T47D (cell line): ENCODE measurements at regions not wholly inside any gene's neighbourhood (a gene's known extent, or its start where the extent isn't known, plus 50 kb on each side); places are given as distances from the start of the nearest gene placed in this dataset.
"Not testable (repeated sequence)": the region's sequence is repeated elsewhere in the genome, so short reads cannot be mapped to it uniquely, and the experiment has no call there.

Experiments used
- DNase-seq, 2 experiments: peaks; one replicate each; pipeline versions ENCODE4 v3.0.0 to v3.0.0-alpha.2; 2011 to 2012; ENCODE audit warnings: low read depth in 1 of 2, low spot score in 1 of 2
- JUND ChIP-seq: IDR thresholded peaks from 2 replicates; pipeline ENCODE4 v1.6.1; 2012; ENCODE audit warnings: low read depth
- in situ Hi-C: cut with HindIII; loops from 2 replicates; pipeline ENCODE4 v1.10.0; 2016; ENCODE audit warnings: low sequenced_read_pairs, low pct_unique_long_range_greater_than_20kb

DNA sequence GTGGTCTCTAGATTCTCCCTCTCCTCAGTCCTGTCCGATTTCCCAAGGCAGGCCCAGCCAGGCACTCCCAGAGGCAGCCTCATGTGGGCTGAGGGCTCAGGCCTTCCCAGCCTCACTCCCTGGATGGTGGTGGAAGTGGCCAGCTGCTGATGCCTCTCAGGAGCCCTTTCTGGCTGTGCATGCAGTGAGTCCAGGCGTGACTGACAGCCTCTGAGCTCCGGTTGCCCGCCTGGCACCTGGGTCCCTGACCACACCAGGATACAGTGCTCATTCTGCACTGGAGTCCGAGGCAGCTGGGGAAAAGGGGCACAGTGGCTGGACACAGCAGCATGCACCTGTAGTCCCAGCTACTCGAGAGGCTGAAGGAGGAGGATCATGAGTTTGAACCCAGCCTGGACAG lies 132.6 kb downstream of the CUL2 start:
- TF ChIP-seq JUND: no peak
- no peak for DNase-seq
- in situ Hi-C loops: no loop called here

DNA sequence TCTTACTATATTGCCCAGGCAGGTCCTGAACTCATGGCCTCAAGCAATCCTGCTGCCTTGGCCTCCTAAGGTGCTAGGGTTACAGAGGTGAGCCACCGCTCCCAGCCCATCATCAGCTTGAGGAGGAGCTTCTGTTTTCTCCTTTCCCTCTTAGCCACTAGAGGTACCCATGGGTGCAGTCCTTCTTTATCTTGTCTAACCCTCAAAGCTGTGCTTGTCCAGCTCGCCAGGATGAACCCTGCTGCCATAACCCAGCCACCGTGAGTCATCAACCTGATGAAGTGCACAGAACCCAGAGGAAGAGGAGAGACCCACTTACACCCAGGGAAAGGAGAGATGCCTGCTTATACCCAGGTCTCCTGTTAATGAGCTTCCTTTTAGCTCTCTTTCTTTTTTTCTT lies 133.4 kb downstream of the CUL2 start:
- in situ Hi-C loops: no loop called here
- no peak for DNase-seq
- no peak for TF ChIP-seq JUND

DNA sequence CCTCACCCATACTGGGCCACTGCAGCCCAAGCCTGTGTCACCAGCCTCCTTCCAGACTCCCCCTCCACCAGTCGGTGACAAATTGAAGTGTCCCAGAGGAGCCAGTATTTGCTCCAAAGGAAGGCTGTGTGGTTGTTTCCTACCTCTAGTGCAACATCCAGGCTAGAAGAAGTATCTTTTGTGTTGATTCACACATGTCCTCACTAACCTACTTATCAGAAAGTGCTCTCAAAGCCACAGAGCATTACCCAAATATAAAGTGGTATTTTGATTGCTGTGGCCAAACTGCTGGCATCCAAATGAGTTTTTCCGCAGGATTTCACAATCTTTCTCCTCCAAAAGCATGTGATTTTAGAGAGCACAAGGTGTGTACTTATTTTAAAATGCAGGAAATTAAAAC lies 134.8 kb downstream of the CUL2 start:
- in situ Hi-C loops: no loop called here
- no peak for DNase-seq
- no peak for TF ChIP-seq JUND

DNA sequence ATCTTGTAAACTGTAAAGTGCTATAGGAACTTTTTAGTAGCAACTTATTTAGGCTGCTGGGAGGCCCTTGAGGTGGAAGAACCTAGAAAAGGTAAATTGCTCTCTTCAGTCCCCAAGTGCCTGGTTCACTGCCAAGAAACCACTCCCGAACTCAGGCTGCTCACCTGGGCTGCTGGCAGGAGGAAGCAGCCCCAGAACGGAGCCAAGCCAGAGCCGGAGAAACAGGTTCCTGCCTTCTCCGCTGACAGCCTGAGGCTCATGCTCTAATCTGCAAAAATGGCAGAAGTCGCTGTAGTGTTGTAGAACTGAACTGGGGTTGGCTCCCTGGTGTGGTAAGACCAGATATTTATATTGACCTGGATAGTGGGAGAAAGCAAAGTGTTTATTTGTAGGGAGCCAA lies 136.0 kb downstream of the CUL2 start:
- peak in 1 of 2 experiments; percentile 93 for DNase-seq
- TF ChIP-seq JUND: 0 out of 2 replicates have a peak, but pooled peaks have one; percentile 41
- in situ Hi-C loops: no loop called here

DNA sequence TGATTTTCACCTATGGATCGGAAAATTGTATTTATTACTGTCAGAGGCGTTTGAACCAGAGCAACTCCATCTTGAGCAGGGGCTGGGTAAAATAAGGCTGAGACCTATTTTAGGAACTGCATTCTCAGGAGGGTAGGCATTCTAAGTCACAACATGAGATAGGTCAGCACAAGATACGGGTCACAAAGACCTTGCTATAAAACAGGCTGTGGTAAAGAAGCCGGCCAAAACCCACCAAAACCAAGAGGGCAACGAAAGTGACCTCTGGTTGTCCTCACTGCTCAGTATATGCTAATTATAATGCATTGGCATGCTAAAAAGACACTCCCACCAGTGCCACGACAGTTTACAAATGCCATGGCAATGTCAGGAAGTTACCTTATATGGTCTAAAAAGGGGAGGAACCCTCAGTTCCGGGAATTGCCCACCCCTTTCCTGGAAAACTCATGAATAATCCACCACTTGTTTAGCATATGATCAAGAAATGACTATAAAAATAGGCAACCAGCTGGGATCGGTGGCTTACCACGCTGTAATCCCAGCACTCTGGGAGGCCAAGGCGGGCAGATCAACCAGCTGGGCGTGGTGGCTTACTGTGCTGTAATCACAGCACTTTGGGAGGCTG lies 136.3 kb upstream of the PARD3 start:
- in situ Hi-C loops, DNase-seq: not testable (repeated sequence)

DNA sequence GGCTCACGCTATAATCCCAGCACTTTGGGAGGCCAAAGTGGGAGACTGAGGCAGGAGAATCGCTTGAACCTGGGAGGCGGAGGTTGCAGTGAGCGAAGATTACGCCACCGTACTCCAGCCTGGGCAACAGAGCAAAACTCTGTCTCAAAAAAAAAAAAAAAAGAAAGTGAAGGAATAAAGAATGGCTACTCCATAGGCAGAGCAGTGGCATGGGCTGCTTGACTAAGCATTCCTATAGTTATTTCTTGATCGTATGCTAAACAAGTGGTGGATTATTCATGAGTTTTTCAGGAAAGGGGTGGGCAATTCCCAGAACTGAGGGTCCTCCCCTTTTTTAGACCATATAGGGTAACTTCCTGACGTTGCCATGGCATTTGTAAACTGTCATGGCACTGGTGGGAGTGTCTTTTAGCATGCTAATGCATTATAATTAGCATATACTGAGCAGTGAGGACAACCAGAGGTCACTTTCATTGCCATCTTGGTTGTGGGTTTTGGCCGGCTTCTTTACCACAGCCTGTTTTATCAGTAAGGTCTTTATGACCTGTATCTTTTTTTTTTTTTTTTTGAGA lies 130.9 kb upstream of the PARD3 start:
- in situ Hi-C loops, DNase-seq: not testable (repeated sequence)

DNA sequence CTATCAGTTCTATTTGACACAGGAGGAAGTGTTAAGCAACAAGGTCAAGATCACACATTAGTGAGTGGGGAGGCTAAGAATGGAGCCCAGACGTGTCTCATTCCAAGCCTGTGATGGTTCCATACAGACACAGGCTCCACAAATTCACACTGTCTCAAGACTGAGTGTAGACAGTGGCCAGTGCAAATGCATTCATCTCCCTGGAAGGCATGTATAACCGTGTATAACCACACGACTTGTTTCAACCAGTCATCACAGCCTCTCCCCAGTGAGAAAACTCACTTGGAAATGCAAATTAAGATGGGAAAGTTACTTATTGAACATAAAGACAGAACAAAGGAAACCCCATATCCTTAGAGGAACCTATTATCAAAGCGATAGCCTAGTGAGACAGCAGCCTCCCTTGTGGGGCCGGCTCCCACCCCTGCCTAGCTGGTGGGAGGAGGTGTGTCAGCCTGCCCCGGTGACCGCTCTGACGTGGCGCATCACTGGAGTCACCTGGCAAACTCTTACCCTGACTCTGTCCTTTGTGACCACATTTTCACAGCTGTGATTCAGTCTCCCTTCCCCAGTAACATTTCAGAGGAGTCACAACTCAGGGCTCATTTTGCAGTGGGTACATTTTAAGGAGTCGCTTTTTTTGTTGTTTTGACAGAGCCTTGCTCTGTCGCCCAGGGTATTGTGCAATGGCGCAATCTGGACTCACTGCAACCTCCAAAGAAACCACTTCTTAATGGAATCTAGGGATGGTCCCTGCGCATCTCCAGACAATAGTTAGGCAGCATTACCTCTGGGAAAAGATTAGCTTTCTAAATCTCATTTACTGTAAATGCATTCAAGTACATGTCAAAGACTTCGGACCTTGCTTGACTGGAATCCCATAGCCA lies 126.6 kb upstream of the PARD3 start:
- no peak for TF ChIP-seq JUND
- in situ Hi-C loops: no loop called here
- DNase-seq: no peak

DNA sequence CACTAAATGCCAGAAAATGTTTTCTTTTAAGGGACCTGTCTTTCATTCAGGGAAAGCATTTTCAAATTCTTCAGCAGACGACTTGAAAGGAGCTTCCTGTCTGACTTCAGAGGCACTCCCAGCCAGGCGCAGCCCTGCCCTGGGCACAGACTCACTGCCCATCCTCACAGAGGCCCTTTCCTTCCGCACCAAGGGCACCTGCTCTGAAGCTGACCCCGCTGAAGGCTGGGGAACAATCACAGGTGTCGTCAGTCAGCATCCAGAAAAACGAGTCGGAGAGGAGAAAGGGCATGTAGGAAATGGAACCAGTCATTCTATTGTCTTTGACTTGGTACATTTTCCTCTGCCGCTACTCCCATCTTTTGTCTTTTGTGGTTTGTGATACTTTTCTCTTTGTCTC lies 125.3 kb upstream of the PARD3 start:
- peak in 1 of 2 experiments; percentile 16 for DNase-seq
- TF ChIP-seq JUND: no peak
- in situ Hi-C loops: no loop called here

DNA sequence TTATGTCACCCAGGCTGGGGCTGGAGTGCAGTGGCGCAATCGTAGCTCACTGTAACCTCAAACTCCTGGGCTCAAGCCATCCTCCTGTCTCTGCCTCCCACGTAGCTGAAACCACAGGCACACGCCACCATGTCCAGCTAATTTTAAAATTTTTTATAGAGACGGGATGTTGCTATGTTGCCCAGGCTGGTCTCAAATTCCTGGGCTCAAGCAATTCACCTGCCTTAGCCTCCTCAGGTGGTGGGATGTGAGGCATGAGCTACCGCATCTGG lies 123.2 kb upstream of the PARD3 start:
- no peak for TF ChIP-seq JUND
- in situ Hi-C loops: no loop called here
- no peak for DNase-seq

DNA sequence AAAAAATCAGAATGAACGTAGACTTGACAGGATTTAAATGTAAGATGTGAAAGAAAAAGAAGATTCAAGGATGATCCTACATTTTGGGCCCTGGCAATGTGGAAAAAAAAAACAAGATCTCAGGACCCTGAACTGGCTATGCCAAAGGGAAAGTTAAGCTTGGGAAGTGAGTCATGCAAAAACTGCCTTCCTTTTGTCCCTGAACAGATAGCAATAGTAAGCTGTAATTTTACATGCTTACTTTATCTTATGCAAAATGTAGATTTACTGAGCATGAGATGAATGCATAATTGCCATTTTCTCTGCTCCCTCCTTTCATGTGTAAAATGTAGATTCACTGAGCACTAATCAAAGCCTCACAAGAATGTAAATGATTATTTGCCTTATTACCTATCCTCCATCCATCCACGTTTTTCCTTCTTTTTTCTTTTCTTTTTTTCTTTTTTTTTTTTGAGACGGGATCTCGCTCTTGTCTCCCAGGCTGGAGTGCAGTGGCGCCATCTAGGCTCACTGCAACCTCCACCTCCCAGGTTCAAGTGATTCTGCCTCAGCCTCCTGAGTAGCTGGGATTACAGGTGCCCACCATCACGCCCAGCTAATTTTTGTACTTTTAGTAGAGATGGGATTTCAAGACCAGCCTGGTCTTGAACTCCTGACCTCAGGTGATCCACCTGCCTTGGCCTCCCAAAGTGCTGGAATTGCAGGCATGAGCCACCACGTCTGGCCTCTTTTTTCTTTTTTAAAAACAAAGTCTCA lies 122.7 kb upstream of the PARD3 start:
- DNase-seq, in situ Hi-C loops: not testable (repeated sequence)

DNA sequence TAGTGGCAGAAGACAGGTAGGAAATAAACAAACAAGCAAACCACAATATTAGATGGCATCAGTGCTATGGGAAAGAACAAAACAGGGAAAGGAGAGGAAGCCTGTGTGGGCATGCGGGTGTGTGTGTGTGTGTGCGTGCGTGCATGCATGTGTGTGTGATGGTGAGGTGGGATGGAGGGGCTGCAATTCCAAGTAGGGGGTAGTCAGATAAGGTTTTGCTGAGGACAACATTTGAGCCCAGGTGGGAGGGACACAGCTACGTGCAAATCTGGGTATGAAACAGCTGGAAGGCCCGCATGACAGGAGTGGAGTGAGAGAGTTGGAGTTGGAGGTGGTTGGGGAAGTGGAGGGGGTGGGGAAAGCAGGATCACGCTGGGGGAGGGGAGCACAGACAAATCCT lies 121.0 kb upstream of the PARD3 start:
- peak in 1 of 2 experiments; percentile 32 for DNase-seq
- TF ChIP-seq JUND: no peak
- in situ Hi-C loops: no loop called here

DNA sequence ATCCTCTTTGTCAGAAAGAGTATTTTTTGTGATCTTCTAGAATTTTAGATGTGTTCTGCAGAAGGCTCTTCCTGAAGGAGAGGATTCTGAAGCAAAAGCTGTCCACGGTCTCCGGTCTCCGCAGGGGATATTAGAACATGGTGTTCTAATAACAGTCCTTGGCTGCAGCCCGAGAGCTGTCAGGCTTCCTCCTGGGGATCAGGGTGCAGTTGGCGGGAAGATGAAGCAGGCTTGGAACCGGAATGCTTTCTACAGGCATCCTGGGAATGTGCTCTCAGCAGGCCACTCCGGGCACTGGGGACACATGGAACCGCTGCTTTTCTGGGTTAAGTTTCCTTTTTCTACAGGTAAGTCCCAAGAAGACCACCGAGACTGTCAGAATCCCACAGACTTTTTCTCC lies 118.6 kb upstream of the PARD3 start:
- in situ Hi-C loops: no loop called here
- DNase-seq: no peak
- no peak for TF ChIP-seq JUND

DNA sequence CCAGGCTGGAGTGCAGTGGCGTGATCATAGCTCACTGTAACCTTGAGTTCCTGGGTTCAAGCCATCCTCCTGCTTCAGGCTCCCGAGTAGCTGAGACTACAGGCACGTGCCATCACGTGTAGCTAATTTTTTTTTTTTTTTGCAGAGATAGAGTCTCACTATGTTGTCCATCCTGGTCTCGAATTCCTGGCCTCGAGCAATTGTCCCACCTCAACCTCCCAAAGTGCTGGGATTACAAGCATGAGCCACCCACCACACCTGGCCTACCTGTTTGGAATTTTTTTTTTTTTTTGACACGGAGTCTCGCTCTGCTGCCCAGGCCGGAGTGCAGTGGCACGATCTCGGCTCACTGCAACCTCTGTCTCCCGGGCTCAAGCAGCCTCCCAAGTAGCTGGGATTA lies 117.1 kb upstream of the PARD3 start:
- in situ Hi-C loops: no loop called here
- no peak for DNase-seq
- no peak for TF ChIP-seq JUND
